Inflammatory macrophage treated with lipopolysaccharide for 1 hour (primary cell): ENCODE measurements at regions not wholly inside any gene's neighbourhood (a gene's known extent, or its start where the extent isn't known, plus 50 kb on each side); places are given as distances from the start of the nearest gene placed in this dataset.

Source experiments
- DNase-seq, 2 donors: peaks; one replicate each; pipeline ENCODE4 v3.0.0-alpha.2; 2020 to 2022

DNA sequence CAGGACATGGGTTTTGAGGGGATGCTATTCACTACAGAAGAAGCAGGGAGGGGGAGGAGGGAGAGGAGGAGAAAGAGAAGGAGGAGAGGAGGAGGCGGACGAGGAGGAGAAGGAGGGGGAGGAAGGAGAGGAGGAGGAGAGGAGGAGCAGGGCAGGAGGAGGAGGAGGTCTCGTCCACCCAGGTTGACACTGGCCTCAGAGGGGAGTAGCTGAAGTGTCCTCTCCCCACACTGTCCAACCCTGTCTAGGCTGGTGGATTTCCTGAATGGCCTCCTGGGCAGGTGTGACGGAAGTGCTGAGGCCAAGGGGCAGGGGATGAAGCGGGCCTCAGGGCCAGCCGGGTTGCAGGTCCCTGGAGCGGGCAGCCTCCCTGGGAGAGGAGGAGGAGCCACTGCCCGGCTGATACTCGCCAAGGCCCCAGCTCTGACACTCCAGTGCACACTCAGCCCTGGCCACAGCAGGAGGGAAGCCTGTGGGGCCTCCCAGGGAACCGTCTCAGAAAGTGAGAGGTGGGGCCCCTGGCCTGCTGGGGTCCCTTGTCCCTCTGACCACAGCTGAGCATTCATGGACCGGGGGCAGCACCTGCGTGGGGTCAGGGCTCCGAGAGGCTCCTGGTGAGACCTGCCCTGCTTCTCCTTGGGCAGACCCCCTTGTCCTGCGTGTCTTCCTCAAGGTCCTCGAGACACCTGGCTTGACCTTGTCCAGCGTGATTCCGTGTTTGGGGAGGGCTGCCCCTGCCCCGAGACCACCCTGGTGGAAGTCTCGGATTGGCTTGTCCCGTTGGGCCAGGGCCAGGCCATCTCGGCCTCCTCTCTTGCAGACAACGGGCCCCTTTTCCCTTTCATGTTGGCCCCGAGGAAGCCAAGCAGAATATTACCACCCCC lies 200.6 kb upstream of the CIBAR2 start:
- DNase-seq, result no peak

DNA sequence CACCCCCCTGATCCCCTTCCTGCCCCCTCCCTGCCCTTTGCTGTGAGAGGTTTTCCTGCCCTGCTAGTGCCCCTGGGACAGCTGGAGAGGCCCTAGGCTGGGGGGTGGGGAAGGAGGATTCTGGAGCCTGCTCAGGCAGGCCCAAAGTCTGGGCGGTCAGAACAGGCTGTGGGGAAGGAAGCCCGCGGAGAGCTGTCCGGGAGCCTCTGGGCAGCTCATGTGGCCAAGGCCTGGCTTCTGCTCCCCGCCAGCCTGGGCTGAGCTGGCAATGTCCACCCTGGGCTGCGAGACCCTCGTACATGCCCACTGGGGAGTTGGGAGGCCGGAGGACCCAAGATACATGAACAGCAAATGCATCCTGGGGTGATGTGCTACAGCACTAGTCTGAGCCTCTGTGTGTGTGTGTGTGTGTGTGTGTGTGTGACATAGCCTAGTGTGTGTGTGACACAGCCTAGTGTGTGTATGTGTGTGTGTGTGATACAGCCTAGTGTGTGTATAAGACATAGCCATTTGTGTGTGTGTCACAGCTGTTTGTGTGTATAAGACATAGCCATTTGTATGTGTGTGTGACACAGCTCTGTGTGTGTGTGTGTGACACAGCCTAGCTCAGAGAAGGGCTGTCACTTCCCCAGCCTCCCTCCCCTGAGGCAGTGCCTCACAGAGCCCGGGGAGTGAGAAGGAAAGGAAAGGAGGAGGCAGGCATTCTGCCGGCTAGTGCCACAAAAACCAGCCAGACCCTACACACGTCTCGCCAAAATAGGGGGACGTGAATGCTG lies 201.4 kb upstream of the CIBAR2 start:
- no peak for DNase-seq

DNA sequence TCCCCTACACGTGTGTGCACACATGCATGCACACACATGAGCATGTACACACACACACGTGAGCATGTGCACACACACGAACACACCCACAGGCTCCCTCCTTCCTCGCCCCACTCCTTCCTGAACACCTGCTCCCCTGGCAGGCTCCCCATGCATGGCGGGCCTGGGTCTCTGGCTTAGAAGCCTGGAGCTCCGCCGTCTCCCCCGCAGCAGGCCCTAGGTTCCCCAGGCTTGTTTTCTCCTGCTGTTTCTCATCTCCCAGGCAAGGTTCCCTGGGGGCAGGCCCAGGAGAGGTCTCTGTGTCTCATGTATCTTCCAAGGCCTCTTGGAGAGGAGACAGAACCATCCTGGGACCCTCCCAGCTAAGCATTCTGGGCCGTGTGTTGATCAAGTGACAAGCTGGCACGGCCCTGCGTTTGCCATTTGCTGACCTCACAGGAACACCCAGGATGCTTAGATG lies 202.3 kb upstream of the CIBAR2 start:
- no peak for DNase-seq

DNA sequence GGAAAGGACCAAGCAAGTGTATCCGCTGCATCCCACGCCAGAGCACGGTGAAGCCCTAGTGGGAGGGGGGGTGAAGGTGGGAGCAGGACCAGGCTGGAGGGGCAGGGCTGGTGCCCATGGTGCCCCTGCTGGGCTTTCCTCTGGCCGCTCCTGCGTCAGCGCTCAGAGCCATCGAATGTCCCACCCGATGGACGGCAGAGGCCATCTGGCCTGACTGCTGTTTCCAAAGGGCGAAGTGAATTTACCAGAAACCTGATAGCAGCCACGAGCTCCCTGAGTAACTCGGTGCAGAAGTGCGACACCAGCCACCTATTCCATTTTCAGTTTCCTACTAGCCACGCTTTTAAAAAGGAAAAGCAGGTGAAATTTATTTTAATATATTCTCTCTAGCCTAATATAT lies 203.6 kb upstream of the CIBAR2 start:
- no peak for DNase-seq

DNA sequence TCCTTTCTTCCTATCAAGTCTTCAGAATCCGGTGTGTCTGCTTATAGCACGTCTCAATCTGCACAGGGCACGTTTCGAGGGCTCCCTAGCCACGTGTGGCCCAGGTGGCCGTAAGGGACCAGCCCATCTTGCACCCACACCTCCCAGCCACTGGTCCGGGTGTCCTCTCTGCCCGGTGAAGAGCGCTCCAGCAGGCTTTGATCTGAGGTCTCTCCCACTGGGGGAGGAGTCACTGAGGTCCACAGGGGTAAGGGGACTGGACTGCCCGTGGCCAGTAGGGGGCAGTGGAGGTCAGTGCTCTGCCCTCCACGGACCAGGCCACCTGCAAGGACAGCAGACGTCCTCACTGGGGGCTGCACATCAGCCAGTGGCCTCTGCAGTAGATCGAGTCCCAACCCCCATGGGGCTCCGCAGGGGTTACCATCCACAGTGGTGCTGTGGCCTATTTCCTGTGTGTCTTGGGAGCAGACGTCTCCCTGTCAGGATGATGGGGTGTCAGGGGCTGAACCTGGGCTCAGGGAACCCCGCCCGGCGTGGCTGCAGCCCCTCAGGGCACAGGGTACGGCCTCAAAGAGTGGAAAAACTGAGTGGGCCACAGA lies 204.1 kb upstream of the CIBAR2 start:
- peak; percentile 36 to 66 for DNase-seq

DNA sequence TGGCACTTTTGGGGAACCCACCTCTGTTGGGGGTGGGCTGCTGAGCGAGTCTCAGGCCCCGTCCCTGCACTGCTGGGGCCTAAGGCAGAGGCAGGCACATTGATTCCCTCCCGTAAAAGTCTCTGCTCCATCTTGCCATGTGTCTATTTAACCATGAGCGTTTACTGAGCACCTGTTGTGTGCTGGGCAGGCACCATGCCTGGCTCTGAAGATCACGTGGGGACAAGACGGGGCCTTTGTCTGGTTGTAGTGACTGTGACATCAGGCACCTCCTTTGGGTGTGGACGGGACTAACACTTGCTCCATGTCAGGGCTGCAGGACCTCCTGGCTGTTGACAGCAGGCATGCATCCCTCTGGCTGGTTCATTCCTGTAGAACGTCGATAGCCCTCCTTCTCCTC lies 204.7 kb upstream of the CIBAR2 start:
- no peak for DNase-seq

DNA sequence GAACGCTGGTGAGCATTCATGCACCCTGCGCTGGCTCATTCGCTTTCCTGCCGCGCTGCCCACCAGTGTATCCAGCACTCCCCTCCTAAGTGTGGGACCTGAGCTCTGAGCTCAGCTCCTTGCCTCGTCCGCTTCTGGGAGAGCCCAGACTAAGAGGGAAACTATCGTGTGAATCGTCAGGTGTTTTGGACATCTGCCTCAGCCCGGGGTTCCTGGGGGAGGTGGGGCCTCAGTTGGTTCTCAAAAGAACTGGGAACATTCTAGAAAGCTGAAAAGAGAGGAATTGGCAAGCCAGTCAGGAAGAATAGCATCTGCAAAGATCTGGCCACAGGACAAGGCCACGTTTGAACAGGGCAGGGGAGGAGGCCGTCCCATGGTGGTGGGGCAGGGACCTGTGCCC lies 205.4 kb upstream of the CIBAR2 start:
- DNase-seq, result no peak

DNA sequence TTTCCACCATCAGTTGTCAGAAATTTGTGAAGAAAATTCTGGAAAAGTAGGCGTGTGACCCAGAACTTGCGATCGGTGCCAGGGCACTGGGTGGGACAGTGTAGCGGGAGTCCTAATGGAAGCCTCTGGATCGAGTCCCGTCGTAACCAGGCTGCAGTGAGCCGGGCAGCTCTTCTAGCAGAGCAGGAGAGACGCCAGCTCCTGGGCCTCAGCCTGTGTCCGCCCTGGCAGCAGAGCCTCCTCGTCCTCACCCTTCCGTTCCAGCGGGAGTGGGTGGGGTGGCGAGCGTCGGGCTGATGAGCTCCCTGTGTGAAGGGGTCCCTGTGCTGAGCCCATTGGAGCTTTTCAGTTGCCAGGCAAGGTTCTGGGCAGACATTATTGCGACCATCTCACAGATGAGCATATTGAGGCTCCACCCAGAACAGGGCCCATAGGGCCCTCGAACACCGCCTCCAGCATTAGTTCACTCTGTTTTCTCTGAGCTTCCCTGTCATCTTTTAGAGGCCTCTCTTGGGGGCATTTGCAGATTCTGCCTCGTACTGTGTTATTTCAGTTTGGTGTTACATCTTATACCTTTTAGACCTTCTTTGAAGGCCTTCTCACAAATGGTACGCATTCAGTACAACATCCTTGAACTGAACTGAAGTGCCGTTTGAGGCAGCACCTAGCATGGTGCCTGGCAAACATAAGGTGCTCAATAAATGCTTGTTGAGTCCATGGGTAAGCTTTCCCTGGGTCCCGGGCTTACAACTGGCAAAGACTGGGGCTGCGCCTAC lies 207.1 kb upstream of the CIBAR2 start:
- no peak for DNase-seq

DNA sequence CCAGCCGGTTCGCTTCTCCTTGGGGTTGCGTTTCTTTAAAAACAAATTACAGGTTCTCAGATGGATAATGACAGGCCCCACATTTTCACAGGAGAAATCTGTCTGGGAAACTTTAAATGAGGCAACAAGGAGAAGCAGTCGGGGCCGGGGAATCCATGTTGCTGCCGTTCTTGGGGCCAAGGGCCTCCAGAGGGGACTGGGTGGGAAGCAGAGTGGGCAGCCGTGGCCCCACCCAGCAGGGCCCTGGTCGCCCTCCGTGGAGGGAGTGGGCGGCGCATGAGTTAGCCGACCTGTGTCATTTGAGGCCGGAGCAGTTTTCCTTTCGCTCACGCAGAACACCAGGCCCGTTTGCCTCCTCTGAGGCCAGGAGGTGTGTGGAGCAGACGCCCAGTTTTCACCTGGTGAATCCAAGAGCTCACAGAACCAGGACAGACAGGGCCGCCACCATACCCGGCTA lies 207.7 kb upstream of the CIBAR2 start:
- DNase-seq, result no peak

DNA sequence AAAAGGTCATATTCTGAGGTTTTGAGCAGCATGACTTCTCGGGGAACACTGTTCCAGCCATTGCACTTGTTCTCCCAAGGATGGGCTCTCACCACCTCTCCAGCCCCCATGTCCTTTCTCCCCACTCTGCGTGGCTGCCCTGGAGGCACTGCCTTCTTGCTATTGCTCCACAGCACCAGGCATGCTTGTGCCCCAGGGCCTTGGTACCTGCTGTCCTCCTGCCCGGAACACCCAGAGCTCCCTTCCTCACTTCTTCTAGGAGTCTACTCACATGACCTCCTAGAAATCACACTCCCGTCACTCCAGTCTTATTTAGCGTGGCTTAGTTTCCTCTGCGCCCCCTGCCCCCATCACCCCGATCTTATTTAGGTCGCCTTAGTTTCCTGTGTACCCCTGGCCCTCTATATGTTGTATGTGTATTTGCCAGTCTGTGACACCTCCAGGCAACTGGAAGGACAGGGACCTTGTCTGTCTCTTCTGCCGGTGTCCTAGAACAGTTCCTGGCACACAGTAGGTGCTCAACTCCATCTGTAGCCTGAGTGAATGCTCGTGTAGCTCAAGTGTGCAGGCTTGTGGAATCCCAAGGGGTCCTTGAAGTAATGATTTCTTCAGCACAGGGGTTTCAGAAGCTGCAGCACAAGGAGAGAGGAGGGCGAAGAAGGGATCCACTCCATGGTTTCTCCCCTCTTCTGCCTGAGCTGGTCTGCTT lies 208.6 kb upstream of the CIBAR2 start:
- DNase-seq, result no peak

DNA sequence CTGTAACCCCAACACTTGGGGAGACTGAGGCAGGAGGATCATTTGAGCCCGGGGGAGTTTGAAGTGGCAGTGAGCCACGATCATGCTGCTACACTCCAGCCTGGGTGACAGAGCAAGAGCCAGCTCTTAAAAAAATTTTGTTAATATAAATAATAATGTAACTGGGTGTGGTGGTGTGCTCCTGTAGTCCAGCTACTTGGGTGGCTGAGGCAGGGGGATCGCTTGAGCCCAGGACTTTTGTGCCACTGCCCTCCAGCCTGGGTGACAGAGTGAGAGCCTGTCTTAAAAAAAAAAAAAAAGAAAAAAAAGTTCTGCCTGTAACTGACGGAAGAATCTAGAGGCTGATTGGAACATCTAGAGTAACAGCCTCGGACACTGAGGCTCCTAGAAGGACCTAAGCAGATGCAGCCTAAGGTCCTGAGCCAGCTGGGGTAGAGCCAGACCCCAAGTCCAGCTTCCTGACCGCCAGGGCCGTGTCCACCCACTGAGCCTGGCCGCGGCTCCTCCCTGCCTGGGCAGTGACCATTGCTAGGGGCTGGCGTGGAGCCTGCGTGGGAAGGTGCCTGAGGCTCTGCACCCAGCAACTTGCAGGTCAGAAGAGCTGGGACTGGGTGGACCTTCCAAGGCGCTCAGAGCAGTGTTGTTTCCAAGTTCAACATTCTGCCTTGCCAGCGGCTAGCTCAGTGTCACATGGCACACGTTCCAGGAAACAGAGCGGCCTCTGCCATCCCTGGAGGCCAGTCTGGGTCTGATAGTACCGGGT lies 209.4 kb upstream of the CIBAR2 start:
- DNase-seq, result no peak

DNA sequence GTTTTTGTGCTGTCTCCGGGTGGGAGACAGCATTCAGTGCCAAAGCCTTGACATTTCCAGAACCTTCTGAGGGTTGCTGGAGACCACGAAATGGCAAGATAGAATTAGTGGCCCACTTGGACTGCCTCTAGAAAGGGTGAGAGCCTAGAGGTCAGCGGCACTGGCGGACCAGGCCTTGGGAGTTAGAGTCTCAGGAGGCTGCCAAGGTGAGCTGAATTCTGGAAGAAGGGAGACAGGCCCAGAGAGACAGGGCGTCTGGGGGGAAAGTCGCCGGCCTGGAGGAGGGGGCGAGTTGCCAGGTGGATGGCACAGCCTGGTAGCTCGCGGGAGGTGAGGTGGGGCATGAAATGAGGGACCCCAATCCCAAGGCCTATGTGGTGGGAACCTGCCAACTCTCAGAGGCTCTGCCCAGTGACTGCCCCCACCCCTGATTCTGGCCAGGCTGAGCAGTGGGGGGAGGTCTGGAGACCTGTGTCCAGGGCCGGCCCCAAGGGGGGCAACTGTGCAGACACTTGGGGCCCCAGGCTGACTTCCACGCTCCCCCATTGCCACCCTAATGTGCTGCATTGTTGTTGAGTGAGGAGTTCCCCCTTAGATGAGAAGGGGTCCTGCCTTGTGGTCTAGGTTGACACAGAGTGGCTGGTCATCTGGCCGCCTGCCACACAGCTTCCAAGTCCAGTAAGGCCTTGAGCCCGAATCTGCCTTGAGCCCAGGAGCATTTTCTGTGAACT lies 211.1 kb upstream of the CIBAR2 start:
- DNase-seq, result no peak

DNA sequence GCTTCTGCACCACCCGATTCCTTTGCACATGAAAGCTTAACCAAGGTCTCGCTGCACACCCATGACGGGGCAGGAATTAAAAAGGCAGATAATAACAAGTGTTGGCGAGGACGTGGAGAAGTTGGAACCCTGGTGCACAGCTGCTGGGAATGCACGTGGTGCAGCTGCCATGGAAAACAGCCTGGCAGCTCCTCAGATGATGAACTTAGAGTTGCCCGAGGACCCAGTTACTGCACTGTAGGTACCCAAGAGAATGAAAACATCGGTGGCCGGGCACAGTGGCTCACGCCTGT lies 211.6 kb upstream of the CIBAR2 start:
- DNase-seq, result no peak

DNA sequence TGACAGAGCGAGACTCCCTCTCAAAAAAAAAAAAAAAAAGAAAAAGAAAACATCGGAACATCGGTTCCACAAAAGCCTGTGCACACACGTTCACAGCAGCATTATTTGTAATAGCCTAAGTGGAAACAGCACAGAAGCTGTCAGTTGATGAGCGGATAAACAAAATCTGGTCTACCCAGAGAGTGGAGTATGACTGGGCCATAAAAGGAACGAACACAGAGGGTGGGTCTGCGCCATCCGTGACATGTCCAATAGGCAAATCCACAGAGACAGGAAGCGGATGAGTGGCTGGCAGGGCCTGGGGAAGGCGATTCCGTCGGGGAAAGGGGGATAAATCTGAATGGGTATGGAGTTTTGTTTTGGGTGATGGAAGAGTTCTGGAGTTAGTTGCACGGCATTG lies 212.2 kb upstream of the CIBAR2 start:
- no peak for DNase-seq

DNA sequence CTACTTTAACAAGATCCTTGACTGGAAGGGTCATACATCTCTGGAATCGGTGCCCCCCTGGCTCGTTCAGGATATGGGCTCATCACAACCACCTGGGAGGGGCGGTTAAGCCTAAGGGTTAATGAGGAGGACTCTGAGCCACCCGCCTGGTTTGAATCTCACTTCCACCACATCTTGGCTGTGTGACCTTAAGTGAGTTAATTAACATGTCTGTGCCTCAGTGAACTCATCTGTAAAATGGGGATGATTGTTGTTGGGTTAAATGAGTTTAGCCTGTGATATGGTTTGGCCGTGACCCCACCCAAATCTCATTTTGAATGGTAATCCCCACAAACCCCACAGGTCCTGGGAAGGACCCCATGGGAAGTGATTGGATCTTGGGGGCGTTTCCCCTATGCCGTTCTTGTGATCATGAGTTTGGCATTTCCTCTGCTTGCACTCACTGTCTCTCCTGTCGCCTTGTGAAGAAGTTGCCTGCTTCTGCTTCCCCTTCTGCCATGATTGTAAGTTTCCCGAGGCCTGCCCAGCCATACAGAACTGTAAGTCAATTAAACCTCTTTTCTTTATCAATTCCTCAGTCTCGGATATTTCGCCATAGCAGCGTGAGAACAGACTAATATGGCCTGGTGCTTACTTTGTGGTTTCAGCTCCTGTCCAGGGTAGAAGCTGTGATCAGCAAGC lies 214.0 kb upstream of the CIBAR2 start:
- no peak for DNase-seq

DNA sequence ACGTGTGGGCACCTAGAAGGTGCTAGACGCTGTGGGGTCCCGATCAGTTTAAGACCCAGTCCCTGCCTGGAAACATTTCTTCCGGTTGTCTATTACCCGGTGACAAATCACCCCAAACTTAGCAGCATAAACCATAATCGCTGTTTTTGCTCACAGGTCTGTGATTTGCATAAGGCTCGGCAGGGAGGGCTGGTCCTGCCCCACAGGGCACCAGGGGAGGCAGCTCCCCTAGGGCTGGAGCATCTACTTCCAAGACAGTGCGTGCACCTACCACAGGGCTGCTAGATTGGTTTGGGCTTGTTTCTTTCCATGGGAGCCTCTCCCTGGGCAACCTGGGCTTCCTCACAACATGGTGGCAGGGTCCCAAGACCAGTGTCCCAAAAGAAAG lies 214.5 kb upstream of the CIBAR2 start:
- DNase-seq, result no peak

DNA sequence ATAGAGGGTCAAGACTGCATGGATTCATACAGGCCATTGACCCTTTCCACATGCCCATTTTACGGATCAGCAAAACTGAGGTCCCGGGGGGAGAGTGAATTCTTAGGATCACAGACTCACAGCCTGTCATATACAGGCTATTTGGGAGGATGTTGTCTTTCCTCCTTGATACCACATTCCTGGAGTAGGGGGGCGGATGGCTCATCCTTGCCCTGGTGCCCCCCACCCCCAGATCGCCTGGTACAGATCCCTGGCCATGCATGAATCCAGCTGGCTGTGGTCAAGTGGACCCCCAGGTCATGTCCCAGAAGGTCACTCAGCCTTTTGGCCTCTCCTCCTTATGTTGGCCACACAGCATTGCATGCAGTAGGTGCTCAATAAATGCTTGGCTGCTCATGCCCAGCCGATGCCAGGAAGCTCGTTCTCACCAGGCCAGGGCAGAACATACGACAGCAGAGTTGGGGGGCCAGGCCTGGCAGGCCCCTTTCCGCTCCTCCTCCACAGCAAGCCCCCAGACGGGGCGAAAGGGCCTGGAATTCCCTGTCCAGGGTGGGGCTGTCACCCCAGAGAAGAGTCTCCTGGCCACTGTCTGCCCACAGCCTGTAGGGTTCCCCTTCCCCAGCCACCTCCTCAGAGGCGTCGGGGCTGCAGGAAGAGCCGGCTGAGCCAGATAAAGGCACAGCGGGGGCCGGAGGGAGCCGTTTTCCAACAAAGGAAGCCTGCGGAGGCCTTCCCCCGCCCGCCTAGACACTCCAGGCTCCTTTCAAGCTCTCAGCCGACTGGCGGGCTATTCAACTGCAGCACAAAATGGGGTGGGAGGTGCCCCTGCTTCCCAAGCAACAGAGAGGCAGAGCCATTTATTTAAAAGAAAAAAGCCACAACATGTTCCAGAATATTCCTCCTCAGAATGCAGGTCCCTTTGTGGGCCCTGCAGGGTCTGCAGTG lies 215.7 kb upstream of the CIBAR2 start:
- peak in 1 of 2 donors; percentile 27 for DNase-seq

DNA sequence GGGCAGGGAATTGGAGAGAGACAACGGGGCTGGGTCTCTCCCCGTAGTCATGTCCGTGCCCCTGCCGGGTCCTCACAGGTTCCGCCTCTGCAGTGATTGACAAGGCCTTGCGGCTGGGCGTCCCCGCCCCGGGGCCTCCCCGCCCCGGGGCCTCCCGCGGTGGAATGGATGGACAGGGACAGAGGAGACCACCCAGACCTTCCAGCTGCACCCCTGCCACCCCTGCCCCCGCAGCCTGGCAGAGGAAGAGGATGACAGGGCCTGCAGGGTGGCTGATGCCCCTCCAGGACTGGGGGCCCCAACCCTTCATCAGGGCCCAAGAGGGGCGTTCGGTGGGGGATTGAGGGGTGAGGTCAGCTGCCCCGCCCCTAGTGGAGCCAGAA lies 216.4 kb upstream of the CIBAR2 start:
- DNase-seq, result no peak
